HT1080 (cell line): ENCODE measurements at regions not wholly inside any gene's neighbourhood (a gene's known extent, or its start where the extent isn't known, plus 50 kb on each side); places are given as distances from the start of the nearest gene placed in this dataset.

Experiments used
- DNase-seq: peaks from one replicate; pipeline ENCODE4 v3.0.0-alpha.2; 2015; ENCODE audit warnings: low read depth

DNA sequence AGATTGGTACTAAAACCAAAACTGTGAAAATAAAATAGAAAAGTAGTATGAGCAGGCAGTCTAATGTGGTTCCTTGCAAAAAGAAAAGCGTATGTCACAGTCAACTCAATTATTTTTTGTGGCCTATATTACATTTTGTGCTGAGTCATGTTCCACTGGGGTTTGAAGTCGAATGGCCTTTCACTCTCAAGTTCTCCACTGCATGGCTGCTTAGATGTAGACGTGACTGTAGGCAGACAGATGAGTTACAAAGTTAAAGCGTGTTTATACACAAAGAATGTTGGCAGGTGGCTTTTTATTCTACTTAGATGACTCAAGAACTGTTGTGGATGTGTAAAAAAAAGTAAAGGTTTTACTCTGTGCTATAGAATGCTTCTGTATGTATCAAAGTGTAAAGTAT, 133.9 kb downstream of the SLITRK6 start:
- peak; percentile 24 for DNase-seq

- no peak for DNase-seq
These were observed 135.4 kb downstream of the SLITRK6 start for GRCh38 chr13:85663856-85664255.

DNA sequence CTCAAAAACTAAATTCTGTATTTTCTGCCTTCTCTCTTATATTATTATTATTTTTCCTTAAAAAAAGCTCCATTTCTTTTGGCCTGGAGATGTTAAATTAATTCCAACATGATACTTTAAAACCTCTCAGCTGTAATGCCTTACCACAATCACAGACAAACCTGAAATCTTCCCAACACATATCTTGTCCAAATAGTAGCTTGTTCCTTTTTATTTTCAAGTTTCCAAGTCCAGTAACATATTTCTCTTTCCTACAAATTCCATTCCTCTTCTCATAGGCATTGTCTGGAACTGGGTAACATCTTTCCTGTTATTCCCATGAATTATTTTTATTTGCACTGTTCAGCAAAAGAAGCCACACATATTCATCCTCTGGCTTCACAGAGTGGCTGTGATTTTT, 137.0 kb downstream of the SLITRK6 start:
- no peak for DNase-seq

DNA sequence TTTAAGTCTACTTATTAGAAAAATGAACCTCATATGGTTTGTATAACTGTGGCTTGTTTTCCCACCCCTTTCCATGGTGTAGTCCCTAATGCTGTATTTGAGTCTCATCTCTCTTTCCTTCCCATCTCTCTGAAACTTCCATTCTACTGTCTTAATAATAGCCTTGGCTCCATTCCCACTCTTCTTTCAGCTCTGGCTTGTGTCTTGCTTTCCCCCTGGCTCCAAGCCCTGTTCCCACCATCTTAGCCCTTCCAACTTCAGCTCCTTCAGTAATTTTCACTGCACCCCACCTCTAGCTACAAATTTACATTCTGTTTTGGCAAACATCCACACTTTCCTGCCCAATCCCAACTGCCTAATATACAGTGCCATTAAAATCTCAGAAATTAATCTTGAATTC, 137.5 kb downstream of the SLITRK6 start:
- no peak for DNase-seq

DNA sequence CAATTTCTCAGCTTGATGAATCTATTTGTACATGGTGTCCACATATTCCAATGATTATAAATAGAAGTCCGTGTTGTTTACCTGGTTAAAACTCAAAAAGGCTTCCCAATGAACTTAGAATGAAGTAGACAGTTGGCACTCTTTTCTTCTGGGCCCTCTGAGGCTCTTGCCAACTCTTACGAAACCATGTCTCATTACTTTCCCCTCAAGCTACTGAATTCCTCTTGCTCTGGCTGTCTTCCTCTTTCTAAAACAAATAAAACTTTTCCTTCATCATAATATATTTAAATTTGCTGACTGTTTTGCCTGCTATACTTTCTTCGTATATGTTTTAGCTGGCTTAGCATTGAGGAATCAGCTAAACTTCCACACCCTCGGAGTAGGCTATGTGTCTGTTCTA, 139.7 kb downstream of the SLITRK6 start:
- no peak for DNase-seq

GRCh38 chr13:85657942-85658341, 141.3 kb downstream of the SLITRK6 start:
- DNase-seq, result no peak

GRCh38 chr13:85655040-85655439, 144.2 kb downstream of the SLITRK6 start:
- DNase-seq, result no peak

DNA sequence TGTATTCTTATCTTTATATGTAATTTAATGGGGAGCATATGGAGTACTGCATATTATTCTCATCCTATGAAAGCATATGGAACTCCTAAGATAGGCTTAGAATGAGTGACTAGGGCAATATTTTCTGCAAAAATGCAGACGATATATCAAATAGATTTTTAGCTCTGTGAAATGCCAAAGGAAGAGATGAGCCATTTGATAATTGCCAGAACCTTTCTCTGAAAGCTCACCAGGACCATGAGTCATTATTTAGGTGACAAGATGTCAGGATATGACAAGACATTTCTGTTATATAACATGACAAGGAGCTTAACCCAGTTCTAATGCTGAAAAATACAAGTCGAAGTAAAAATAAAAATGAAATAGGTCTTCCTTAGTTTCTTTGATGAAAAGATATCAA, 145.0 kb downstream of the SLITRK6 start:
- DNase-seq, result peak; percentile 36

DNA sequence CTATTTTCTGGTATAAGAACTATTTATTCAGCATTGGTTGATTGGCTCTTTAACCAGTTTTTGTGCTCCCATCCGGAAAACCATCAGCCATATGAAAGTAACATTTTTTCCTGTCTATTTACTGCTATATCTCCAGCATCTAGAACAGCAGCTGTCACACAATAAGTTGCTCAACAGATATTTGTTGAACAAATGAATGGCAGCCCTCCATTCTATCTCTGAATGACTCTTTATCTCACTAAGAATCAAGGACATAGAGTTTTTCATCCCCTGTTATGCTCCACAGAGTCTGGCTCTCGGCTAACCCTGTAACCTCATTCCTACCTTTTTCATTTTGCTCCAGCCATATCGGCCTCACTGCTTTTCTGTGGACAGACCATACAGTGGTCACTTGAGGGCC, 145.5 kb downstream of the SLITRK6 start:
- no peak for DNase-seq

DNA sequence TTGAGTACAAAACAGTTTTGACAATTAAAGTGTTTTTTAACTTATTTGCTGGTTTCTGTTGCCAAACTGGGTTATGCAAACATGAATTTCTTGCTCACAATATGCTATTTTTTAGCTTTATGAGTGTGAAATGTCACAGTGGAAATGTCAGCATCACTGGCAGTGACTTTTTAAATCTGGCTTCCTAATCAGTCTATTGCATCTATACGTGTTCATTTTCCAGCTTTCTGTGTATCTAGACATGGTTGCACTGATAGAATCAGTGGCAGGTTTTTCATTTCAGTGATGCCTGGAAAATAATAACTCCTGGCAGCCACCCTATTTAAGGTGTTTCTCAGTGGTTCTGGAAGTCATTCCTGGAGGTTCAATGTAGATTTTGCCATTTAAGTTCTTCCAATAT, 146.7 kb downstream of the SLITRK6 start:
- DNase-seq, result no peak

- DNase-seq, result peak; percentile 60
These were observed 147.8 kb downstream of the SLITRK6 start for GRCh38 chr13:85651440-85651839.

DNA sequence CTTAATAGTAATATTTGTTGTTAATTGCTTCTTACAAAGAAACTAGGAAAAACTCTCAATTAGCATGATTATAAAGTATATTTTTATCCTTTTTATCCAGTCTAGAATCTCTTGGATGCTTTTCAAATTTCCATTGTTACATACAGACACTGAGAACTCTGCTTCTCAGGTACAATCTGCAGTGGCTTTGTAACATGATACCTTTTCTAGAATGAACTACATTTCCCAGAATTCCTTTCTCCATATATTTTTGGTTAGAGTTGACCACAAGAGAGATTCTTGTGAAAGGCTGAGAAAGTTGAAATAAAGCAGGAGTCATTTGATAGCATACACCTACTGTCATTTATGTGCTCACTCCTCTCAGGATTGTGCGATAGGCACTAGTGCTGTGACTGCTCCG, 148.6 kb downstream of the SLITRK6 start:
- DNase-seq, result peak; percentile 22

DNA sequence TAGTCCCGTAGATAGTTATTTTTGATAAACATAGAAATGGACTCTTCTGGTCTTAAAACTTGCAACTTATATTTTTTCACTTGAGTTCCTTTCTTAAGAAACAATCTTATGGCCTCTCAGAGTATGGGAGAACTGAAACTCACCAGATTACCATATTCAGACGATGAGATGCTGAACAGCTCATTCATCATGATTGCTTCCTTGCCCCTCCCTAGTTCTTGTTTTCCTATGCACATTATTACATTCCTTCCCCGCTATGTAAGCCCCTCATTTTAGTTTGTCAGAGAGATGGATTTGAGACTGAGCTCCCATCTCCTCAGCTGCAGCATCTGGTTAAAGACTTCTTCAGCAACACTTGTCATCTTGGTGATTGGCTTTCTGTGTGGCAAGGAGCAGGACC, 158.5 kb downstream of the SLITRK6 start:
- no peak for DNase-seq

DNA sequence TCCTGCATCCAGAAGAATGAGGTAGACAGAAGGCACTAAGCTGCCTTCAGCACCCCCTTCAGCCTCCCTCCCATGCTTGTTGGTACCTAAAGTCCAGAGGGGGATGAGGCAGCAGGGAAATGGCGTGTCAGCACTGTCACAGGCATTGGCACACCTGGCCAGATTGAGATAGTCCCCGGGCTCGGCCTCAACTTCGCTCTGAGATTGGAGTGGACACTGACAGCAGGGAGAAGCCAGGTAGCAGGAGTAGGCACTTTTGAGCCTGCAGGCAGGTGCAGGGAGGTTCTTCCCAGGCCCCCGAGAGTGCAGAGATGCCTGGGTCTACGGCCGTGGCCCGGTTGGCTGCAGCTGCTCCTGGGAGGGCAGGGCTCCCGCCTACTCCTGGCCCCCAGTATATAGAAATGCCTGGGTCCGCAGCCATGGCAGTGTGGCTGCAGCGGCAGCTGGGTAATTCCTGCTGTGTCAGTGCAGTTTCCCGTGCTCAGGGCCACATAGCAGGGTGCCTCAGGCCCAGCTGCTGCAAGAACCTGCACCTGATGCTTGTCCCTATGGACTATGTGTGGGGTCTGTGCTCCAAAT, 160.3 kb downstream of the SLITRK6 start:
- no peak for DNase-seq

DNA sequence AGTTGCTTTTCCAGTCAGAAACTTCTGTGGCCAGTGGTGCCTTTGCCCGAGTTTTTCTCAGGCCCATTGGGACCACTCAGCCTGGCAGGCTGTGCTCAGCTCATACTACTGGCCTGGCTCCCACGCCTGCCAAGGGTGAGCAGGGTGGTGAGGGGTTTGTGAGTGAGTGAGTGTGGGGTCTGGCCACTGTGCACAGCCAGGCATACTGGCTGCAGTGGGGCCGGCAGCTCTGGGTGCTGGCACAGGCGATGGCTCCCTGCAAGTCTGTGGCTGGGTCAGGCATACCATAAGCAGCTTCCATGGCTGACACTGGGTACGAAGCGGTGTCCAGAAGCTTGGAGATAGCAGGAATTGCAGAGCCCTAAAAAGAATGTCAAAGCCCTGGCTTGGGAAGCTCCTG, 161.0 kb downstream of the SLITRK6 start:
- no peak for DNase-seq

DNA sequence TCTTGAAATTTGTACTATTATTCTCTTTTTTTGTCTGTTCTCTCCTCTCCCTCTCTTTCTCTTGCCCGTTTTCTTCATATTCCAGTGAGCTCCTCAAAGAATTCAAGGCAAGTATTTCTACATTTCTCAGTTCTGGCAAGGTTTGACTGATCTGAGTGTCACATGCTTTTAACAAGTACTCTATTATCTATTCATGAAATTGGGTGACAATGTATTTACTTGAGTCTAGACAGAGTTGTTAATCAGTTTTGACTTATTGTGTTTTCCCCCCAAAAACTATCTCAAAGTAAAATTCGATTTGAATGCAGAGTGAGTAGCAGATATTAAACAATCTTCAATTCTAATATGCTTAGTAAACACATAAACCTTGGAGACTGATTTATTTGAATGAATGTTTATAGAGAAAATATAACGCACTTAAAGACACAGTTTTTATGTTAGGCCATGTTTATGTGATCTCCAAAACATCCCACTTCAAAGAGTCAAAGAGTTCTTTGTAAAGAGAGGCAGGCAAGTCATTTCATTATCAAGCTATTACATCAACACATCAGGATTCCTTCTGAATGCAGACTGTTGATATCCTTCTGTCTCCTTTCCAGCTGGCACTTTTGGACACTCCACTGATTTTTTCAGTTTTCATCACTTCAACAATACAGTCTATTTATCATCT, 166.6 kb downstream of the SLITRK6 start:
- no peak for DNase-seq

DNA sequence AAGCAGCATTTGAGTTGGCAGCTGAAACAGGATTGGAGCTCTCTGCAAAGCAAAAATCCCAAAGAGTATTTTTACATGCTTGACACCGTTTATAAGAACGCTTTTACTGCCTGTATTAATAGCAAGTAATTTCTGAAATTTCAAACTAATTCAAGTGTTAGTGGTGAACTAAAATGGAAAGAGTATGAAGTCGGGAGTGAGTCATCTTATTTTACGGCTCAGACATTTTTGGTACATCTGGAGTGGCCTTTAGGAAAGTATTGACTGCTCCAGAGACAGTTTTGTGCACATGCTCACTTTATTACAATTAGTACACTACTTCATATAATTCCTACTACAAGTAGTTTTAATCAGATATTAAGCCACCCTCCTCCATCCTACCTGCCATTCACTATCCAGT, 167.4 kb downstream of the SLITRK6 start:
- no peak for DNase-seq

DNA sequence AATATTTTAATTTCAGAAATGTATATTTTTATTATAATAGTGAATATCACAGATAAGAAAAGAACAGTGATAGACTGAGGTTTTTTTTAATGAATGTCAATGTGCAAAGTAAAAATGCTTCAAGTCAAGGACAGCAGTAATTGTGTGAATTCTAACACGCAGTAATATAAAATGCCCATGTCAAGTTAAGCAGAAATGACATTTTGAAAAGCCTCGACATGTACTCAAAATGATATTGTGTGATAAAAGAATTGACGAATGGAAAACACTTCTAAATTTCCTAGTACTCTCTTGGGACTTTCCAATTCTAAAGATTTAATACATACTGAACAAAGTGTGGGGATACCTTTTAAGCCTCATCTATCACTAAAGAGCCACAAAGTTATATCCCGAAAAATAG, 172.6 kb downstream of the SLITRK6 start:
- DNase-seq, result no peak

GRCh38 chr13:85619321-85619720, 179.9 kb downstream of the SLITRK6 start:
- DNase-seq, result no peak

- DNase-seq, result no peak
These were observed 180.7 kb downstream of the SLITRK6 start for GRCh38 chr13:85618521-85618920.

- peak; percentile 43 for DNase-seq
These were observed 182.9 kb downstream of the SLITRK6 start for GRCh38 chr13:85616275-85616674.

DNA sequence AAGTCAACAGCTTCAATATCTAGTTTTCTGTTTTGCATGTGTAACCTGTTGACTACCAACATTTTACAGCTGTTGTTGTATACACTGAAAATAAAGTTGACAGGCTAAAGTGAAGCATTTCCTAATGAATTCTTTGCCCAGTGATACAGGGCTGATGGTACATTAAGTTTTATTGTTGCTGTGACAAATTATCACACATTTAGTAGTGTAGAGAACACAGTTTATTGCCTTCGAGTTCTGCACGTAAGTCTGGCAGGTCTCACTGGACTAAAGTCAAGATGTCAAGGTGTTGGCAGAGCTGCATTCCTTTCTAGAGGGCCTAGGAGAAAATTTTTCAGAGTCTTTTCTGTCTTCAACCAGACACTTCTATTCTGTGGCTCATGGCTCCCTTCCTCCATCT, 184.2 kb downstream of the SLITRK6 start:
- DNase-seq, result no peak

GRCh38 chr13:85610024-85610423, 189.2 kb downstream of the SLITRK6 start:
- DNase-seq, result no peak
